ENCODE measurements at regions not wholly inside any gene's neighbourhood (a gene's known extent, or its start where the extent isn't known, plus 50 kb on each side); places are given as distances from the start of the nearest gene placed in this dataset.

DNA sequence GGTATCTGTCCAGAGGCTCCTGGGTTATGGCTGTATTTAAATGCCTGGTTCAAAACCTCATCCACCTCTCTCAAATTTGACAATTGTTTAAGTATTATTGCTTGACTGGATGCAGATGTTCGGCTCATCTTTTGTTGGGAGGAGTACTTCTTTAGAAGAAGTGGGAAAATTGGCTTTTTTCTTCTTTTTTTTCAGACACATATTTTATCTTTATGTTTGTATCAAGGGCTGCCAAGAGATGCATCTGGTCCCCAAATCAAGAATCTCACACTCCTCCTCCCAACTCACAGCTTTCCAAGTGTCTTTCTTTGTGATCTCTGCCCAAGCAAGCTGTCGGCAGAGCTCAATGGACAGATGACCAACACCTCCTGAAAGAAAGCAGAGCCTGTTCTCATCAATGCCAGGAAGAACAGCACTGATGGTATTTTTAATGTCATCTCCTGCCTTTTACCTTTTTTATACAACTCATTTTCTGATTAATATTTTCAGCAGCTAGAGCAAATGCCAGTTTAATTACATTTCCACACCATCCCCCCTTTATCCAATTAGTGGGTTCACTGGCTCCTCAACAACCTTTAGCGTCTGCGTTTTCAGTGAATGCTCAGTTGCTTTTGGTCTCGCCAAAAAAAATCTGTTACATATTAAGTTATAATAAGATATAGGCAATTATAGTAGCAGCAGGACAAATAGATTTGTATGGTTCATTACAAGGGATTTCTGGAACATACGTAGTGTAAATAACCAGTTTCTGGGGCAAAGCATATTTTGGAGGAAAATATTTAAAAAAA, 110.3 kb upstream of the SLIT3 start:
- no peak for DNase-seq (ENCODE audit: low spot score)

GRCh38 chr5:169408731-169409130, 107.8 kb upstream of the SLIT3 start:
- no peak overlapping the region for H3K4me3 ChIP-seq
- no peak overlapping the region for H3K27ac ChIP-seq
- DNase-seq (ENCODE audit: low spot score): no peak
- TF ChIP-seq, protein P1, sequence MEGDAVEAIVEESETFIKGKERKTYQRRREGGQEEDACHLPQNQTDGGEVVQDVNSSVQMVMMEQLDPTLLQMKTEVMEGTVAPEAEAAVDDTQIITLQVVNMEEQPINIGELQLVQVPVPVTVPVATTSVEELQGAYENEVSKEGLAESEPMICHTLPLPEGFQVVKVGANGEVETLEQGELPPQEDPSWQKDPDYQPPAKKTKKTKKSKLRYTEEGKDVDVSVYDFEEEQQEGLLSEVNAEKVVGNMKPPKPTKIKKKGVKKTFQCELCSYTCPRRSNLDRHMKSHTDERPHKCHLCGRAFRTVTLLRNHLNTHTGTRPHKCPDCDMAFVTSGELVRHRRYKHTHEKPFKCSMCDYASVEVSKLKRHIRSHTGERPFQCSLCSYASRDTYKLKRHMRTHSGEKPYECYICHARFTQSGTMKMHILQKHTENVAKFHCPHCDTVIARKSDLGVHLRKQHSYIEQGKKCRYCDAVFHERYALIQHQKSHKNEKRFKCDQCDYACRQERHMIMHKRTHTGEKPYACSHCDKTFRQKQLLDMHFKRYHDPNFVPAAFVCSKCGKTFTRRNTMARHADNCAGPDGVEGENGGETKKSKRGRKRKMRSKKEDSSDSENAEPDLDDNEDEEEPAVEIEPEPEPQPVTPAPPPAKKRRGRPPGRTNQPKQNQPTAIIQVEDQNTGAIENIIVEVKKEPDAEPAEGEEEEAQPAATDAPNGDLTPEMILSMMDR (IDR thresholded peaks at IDR 0.05): no peak

More for the DNA sequence above, 110.3 kb upstream of the SLIT3 start:
- no peak overlapping the region for H3K27ac ChIP-seq
- TF ChIP-seq, protein P1 (IDR thresholded peaks at IDR 0.05): no peak
- no peak overlapping the region for H3K4me3 ChIP-seq

DNA sequence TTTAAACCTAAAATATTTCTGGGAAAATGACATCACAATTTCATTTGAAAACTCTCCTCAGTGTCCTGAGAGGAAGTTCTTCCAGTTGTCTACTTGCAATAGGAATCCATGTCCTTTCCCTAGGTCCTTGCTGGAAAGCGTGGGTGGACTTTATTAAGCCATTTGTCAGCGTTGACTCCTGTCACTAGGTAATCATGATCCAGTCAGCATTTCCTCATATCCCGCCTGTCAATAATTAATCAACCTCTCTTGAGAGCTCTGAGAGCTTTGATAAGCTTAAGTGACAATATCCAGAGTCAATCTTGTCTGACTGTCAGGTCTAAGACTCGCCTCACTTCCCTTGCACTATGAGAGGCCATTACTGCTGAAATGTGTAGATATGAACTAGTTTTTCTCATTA, 107.2 kb upstream of the SLIT3 start:
- TF ChIP-seq, protein P1 (IDR thresholded peaks at IDR 0.05): no peak
- no peak for DNase-seq (ENCODE audit: low spot score)
- Histone ChIP-seq H3K4me3 (no peak overlapping the region), H3K27ac (no peak overlapping the region)

- TF ChIP-seq, protein P1 (IDR thresholded peaks at IDR 0.05): no peak
- DNase-seq (ENCODE audit: low spot score): no peak
- H3K27ac ChIP-seq: no peak overlapping the region
- no peak overlapping the region for H3K4me3 ChIP-seq
Observed at GRCh38 chr5:169404223-169404622, 103.3 kb upstream of the SLIT3 start.

- DNase-seq (ENCODE audit: low spot score): no peak
- TF ChIP-seq, protein P1 (IDR thresholded peaks at IDR 0.05): no peak
- Histone ChIP-seq H3K27ac (no peak overlapping the region), H3K4me3 (no peak overlapping the region)
Observed at GRCh38 chr5:169398515-169398914, 97.6 kb upstream of the SLIT3 start.

DNA sequence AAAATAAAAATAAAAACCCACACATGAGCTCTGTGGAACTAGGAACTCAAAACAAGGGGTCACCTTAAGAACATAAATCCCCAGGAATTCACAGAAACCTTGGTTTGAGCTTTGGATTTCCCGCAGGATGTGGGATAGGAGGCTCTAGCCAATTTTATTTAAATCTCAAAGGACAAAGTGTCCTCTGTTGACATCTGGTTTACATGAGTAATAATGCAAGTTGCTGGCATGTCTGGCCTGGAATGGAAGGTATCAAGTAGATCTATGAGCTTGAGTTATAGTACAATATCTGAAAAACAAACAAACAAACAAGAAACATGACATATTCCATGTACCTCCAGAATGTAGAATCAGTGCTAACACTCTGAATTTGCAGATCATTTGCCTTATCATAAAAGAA, 94.2 kb upstream of the SLIT3 start:
- TF ChIP-seq, protein P1 (IDR thresholded peaks at IDR 0.05): no peak

GRCh38 chr5:169394371-169394770, 93.4 kb upstream of the SLIT3 start:
- TF ChIP-seq, protein P1 (IDR thresholded peaks at IDR 0.05): no peak
- Histone ChIP-seq H3K27ac (no peak overlapping the region), H3K4me3 (no peak overlapping the region)
- no peak for DNase-seq (ENCODE audit: low spot score)

More for the DNA sequence above, 94.2 kb upstream of the SLIT3 start:
- DNase-seq (ENCODE audit: low spot score): no peak
- Histone ChIP-seq H3K4me3 (no peak overlapping the region), H3K27ac (no peak overlapping the region)

Measured in coronary artery (tissue), 2 donors.